AG04450 (cell line): ENCODE measurements at regions not wholly inside any gene's neighbourhood (a gene's known extent, or its start where the extent isn't known, plus 50 kb on each side); places are given as distances from the start of the nearest gene placed in this dataset.

ENCODE experiments used
- CTCF ChIA-PET: fragments of 300-600, 350-600 bp; formaldehyde crosslinking; extraction: SDS; loops from one replicate; lab custom pipeline; 2022; ENCODE audit warnings: antibody characterized with exemption, inconsistent platforms; lab: Charles Lee
- POLR2A ChIA-PET: fragments of 350-600 bp; formaldehyde crosslinking; extraction: SDS; loops from one replicate; lab custom pipeline; 2021; ENCODE audit warnings: antibody characterized with exemption, inconsistent platforms; lab: Yijun Ruan, JAX
- DNase-seq: peaks from one replicate; pipeline ENCODE4 v3.0.0-alpha.2; 2011; ENCODE audit warnings: low read depth, low spot score
- H3K27ac ChIP-seq: one replicate; pipeline ENCODE4 v1.5.1; 2012; ENCODE audit warnings: low read depth, low read length, control low read depth
- H3K27me3 ChIP-seq: one replicate; pipeline ENCODE4 v1.6.0; 2012; ENCODE audit warnings: low read length; ENCODE audit not compliant: control insufficient read depth, insufficient read depth
- H3K4me3 ChIP-seq: 2 replicates; pipeline ENCODE4 v1.5.1; 2011; ENCODE audit warnings: mild to moderate bottlenecking, low read depth, low read length, control low read depth
- H3K9me3 ChIP-seq: 2 replicates; pipeline ENCODE4 v1.5.1; 2012; ENCODE audit warnings: low read length; ENCODE audit not compliant: control insufficient read depth, insufficient read depth
- CTCF ChIP-seq: IDR thresholded peaks from 2 replicates; pipeline ENCODE4 v1.5.1; 2011; ENCODE audit warnings: low read depth, low read length, control low read depth, inconsistent platforms

GRCh38 chr1:170252851-170253579 lies 107.3 kb downstream of the NTMT2 start:
- CTCF ChIA-PET = no interaction called here
- TF ChIP-seq CTCF = no peak
- H3K27me3 ChIP-seq = peaks cover 2% of the 10 kb centered on the region
- H3K27ac ChIP-seq = no peak overlapping the region
- POLR2A ChIA-PET = no interaction called here
- H3K9me3 ChIP-seq = peaks cover 9% of the 10 kb centered on the region
- H3K4me3 ChIP-seq = no peak overlapping the region
- DNase-seq = no peak

DNA sequence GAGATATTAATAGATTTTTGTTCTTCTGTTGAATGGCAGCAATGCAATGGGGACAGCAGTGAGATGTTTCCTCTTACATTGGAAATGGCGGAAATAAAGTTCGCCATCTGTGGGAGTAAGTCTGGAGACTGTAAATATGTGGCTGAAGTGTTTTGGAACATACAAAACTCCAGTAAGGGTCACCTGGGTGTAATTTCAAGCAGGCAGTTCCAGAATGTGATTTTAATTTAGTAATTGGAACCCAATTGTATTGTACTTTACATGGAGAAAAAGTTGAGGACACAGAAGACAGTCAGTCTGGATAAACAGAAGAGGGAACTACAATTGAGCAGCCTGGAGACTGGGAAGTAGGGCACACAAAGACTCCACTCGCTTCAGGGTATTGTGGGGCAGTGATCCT lies 108.6 kb downstream of the NTMT2 start:
- DNase-seq = no peak
- H3K4me3 ChIP-seq = no peak overlapping the region
- no peak for TF ChIP-seq CTCF
- H3K27ac ChIP-seq = no peak overlapping the region
- H3K9me3 ChIP-seq = peaks cover 9% of the 10 kb centered on the region
- ChIA-PET CTCF (interaction anchor here (0.6 kb wide), 1 partner anchor 86 kb away, joined by 3 read pairs; no protein-coding TSS in a partner anchor), POLR2A (no interaction called here)
- H3K27me3 ChIP-seq = peaks cover 2% of the 10 kb centered on the region

GRCh38 chr1:170261669-170262068 lies 115.9 kb downstream of the NTMT2 start:
- H3K27me3 ChIP-seq = no peaks in the 10 kb centered on the region
- POLR2A ChIA-PET = no interaction called here
- TF ChIP-seq CTCF = no peak
- no peaks in the 10 kb centered on the region for H3K9me3 ChIP-seq
- CTCF ChIA-PET = no interaction called here
- H3K27ac ChIP-seq = no peak overlapping the region
- no peak for DNase-seq
- no peak overlapping the region for H3K4me3 ChIP-seq

DNA sequence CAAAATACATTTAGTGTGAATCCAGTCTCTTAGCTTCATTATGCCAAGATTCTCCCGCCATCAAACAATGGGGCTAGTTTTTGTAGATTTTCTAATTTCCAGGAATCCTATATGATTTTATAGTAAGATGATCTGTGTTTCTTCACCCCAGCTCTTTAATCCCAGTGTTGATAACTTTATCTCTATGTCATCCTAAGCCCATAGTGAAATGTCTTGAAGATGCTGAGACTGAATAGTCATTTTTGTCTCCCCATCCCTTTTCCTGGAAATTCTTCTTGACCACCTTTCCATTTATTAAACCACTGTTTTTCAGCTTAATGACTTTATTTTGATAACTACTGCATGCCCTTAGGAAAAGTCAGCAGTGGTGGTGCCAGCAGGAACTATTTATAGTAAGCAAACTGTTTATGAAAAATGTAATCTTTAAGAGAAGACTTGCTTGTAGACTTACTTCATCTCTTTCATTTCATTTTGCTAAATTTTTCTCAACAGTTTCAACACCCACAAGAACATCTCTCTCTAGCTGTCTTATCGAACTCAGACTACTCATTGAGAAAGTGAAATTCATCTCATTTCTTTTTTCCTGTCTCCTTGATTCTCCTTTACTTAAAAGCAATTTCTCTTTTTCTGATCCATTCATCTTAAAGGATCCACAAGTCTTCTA lies 116.6 kb downstream of the NTMT2 start:
- no peak overlapping the region for H3K27ac ChIP-seq
- ChIA-PET CTCF (no interaction called here), POLR2A (no interaction called here)
- TF ChIP-seq CTCF = no peak
- no peak overlapping the region for H3K4me3 ChIP-seq
- DNase-seq = no peak
- H3K27me3 ChIP-seq = no peaks in the 10 kb centered on the region
- H3K9me3 ChIP-seq = no peaks in the 10 kb centered on the region

- POLR2A ChIA-PET = no interaction called here
- no peak for TF ChIP-seq CTCF
- CTCF ChIA-PET = no interaction called here
Observed at GRCh38 chr1:170265234-170265633, 119.5 kb downstream of the NTMT2 start.

More at GRCh38 chr1:170265234-170265633, 119.5 kb downstream of the NTMT2 start:
- Histone ChIP-seq H3K27ac (no peak overlapping the region), H3K9me3 (no peaks in the 10 kb centered on the region), H3K4me3 (no peak overlapping the region), H3K27me3 (no peaks in the 10 kb centered on the region)
- no peak for DNase-seq
